ENCODE measurements at regions not wholly inside any gene's neighbourhood (a gene's known extent, or its start where the extent isn't known, plus 50 kb on each side); places are given as distances from the start of the nearest gene placed in this dataset.

GRCh38 chr2:217459680-217460405 lies 543.0 kb downstream of the TNS1 start:
- WGBS (ENCODE audit: low lambda C conversion rate), result 61% methylated on average over 4 of the region's 5 CpGs
- no peaks in the 10 kb centered on the region for H3K36me3 ChIP-seq (replicated peaks in 1 of 2; ENCODE audit: control insufficient read depth in 1 of 2, insufficient read depth in 2 of 2, low read length in 1 of 2)
- no peak overlapping the region for H3K4me2 ChIP-seq
- no peaks in the 10 kb centered on the region for H3K9me2 ChIP-seq
- no peaks in the 10 kb centered on the region for H4K20me1 ChIP-seq (ENCODE audit: insufficient read depth)
- POLR2A ChIA-PET, result no interaction called here
- DNase-seq, result no peak
- H3K27me3 ChIP-seq (ENCODE audit: insufficient read depth), result no peaks in the 10 kb centered on the region
- no peaks in the 10 kb centered on the region for H3K4me1 ChIP-seq (ENCODE audit: control insufficient read depth in 1 of 2, insufficient read depth in 2 of 2, low read depth in 1 of 2, low read length in 1 of 2)
- no peaks in the 10 kb centered on the region for H3K9me3 ChIP-seq
- CTCF ChIA-PET, result interaction anchor here (0.6 to 1.9 kb wide), 3 partner anchors 10 to 1502 kb away, joined by 3 to 5 read pairs (median 3); no protein-coding TSS in a partner anchor
- peak overlapping the region in 1 of 2 experiments; percentile 7; a peak in 2 of 4 replicates for H3K27ac ChIP-seq (ENCODE audit: low read depth in 2 of 2, low read length in 1 of 2)
- H3K4me3 ChIP-seq (ENCODE audit: low read depth in 2 of 2, low read length in 1 of 2), result no peak overlapping the region
- H3K9ac ChIP-seq, result no peak overlapping the region
- H3F3A ChIP-seq (replicated peaks; ENCODE audit: insufficient read depth), result no peaks in the 10 kb centered on the region
- no peak overlapping the region for H2AFZ ChIP-seq (ENCODE audit: low read depth)
- TF ChIP-seq ELF1 (IDR thresholded peaks at IDR 0.05) (no peak), JUND (IDR thresholded peaks at IDR 0.05) (no peak), MEF2A (IDR thresholded peaks at IDR 0.05; ENCODE audit: borderline replicate concordance, low read depth) (no peak), MXI1 (IDR thresholded peaks at IDR 0.05; ENCODE audit: low read depth, low read length) (no peak), MAX (IDR thresholded peaks at IDR 0.05; ENCODE audit: low read depth) (no peak), EZH2phosphoT487 (IDR thresholded peaks at IDR 0.05; ENCODE audit: borderline replicate concordance, low read depth) (no peak), RXRA (IDR thresholded peaks at IDR 0.05; ENCODE audit: borderline replicate concordance, low read depth) (no peak), NRF1 (IDR thresholded peaks at IDR 0.05; ENCODE audit: low read depth, low read length) (no peak), POLR2AphosphoS5 (IDR thresholded peaks at IDR 0.05; ENCODE audit: low read depth, low read length) (no peak), FOXM1 (IDR thresholded peaks at IDR 0.05; ENCODE audit: low read depth) (no peak), IRF3 (IDR thresholded peaks at IDR 0.05; ENCODE audit: low read depth, low read length) (no peak), REST (IDR thresholded peaks at IDR 0.05; ENCODE audit: low read depth, low read length) (no peak), USF2 (IDR thresholded peaks at IDR 0.05; ENCODE audit: borderline replicate concordance, low read depth, low read length) (no peak), SMC3 (IDR thresholded peaks at IDR 0.05; ENCODE audit: low read depth, low read length) (no peak), GATA2 (CRISPR knock-in tag; IDR thresholded peaks at IDR 0.05) (no peak)
- H3K79me2 ChIP-seq (ENCODE audit: insufficient read depth), result no peaks in the 10 kb centered on the region
